Activated T-cell treated with anti-CD3 and anti-CD28 coated beads, Interleukin-2, amount 50 U/mL, for 1 hour (primary cell): ENCODE measurements at regions not wholly inside any gene's neighbourhood (a gene's known extent, or its start where the extent isn't known, plus 50 kb on each side); places are given as distances from the start of the nearest gene placed in this dataset.
"Not testable (repeated sequence)": the region's sequence is repeated elsewhere in the genome, so short reads cannot be mapped to it uniquely, and the experiment has no call there.

ENCODE experiments used
- DNase-seq: peaks from one replicate; pipeline ENCODE4 v3.0.0-alpha.2; 2020

DNA sequence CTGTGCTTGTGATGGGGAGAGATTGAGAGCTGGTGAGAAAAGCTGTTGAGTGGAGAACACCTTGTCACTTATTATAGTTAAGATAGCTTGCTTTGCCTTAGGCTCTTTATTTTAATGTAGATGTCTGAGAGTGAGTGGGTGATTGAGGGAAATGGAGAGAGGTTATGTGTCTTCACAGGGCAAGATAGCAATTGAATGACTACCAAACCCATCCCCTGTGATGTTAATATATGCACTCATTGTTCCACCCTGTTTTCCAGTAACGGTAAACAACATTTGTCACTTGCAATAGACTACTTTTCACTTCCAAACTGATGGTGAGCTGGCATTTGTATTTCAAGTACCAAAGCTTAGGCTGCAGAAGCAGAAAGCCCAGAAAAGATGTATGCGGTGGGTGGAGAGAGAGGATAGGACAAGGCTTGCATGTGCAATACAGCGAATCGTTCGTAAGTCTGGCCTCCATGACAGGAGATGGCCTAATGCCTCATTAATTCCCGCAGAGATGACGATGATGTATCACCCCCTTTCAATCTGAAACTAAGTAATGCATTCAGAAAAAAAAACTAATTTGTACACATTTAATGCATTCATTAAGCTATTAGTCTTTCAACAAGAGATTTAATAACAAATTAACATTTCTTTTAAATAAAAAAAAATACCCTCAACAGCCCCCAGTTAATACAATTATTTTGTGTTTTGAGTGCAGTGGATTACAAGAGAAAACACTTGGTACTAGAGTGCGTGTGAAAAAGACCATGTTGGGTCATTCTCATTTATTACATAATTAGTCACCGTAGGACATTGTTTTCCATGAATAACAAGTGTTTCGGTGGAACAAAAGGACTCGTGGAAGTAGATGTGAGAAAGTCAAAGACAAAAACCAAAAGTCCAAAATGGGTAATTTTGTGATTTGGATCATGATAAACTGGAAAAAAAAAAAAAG lies 699.0 kb downstream of the BRINP1 start:
- DNase-seq, result no peak

DNA sequence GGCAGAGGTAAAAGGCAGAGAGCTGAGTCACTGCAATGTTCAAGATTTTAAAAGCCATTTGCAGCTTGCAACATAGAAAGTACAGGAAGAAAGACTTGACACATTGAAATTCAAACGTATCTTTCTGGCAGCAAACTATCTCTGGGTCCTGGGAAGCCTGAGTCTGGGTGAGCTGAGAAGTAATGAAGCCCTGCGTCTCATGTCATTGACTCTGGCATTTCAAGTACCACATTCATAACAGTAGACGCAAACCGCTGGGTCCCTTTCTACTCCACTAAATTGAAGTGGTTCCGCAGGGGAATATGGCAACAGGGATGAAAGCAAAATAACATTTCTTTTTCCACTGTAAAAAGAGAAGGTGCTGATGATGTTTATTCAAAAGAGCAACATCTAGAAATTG lies 694.3 kb downstream of the BRINP1 start:
- DNase-seq, result no peak

DNA sequence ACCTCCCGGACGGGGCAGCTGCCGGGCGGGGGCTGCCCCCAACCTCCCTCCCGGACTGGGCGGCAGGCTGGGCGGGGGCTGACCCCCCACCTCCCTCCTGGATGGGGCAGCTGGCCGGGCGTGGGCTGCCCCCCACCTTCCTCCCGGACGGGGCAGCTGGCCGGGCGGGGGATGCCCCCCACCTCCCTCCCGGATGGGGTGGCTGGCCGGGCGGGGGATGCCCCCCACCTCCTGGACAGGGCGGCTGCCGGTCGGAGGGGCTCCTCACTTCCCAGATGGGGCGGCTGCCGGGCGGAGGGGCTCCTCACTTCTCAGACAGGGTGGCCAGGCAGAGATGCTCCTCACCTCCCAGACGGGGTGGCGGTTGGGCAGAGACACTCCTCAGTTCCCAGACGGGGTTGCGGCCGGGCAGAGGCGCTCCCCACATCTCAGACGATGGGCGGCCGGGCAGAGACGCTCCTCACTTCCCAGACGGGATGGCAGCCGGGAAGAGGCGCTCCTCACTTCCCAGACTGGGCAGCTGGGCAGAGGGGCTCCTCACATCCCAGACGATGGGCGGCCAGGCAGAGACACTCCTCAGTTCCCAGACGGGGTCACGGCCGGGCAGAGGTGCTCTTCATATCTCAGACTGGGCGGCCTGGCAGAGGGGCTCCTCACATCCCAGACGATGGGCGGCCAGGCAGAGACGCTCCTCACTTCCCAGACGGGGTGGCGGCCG lies 691.1 kb downstream of the BRINP1 start:
- DNase-seq, result not testable (repeated sequence)

DNA sequence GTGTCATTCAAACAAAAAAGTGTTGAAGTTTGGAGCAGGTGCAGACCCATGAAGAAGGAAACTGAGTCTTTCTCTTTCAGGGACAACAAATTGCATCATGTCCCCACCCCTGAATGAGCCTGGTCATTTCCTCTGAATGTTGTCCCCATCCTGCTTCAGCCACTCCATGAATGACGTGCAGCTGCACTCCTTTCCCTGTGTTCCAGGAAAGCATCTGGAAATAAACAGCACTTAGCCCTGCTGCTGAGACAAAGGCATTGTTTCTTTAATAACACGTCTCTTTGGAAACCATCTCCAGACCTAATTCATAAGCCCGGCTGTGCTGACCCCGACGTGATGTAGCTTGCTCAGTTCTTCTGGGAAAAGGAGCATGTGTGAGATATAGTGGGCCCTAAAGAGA lies 682.3 kb downstream of the BRINP1 start:
- DNase-seq, result no peak

DNA sequence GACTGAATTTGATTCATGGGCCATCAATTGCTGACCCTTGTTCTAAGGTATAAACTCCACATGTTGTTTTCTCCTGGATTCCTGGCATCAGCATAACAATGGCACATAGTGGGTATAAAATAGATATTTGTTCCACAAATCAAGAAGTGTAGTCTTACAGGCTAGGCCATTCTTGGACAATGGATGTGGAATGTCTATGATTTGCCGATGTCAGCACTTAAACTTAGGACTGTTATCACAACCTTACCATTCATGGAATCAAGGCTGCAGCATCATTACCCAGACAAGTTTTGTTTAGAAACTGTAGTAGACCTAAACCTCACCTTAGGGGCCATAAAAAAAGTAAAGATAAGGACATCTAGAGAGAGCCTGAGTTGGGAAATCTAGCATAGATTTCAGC lies 680.0 kb downstream of the BRINP1 start:
- DNase-seq, result no peak

DNA sequence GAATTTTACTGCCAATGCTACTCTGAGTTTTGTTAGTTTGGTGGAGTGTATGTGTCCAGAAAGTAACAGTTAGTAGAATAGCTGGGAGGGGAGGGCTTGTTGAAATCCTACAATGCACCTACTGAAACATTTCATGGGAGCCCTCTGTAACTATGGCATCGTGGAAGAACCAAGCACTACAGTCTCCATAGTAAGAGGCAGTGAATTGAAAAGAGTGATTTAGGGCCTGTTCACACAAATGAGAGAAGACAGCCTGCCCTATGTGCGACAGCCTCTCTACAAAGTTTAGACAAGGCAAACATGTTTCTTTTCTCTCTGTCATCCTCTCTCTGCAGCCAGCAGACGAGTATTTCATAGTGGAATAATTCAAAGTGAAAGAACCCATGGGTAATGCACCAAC lies 676.6 kb downstream of the BRINP1 start:
- DNase-seq, result no peak

DNA sequence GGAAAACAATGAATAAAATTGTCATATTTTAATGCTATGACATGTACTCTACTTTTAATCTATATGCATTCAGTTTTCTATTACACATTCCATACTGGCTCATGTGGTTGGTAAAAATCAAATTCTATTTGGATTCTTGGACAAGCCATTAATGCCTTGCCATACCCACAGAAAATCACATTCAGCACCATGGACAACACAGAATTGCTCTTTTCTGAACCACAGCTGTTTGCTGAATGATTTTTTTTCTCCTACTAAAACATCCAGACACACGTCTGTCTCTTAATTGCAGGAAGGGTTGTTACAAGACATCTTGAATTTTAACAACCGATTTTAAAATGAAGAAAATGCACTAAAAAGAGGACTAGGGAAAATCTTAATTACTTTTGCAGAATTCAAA lies 675.6 kb downstream of the BRINP1 start:
- no peak for DNase-seq

DNA sequence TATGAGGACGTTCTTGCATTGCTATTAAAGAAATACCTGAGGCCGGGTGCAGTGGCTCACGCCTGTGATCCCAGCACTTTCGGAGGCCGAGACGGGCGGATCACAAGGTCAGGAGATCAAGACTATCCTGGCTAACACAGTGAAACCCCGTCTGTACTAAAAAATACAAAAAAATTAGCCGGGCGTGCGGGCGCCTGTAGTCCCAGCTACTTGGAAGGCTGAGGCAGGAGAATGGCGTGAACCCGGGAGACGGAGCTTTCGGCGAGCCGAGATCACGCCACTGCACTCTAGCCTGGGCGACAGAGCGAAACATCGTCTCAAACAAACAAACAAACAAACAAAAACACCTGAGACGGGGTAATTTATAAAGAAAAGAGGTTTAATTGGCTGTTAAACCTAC lies 674.0 kb downstream of the BRINP1 start:
- not testable (repeated sequence) for DNase-seq

DNA sequence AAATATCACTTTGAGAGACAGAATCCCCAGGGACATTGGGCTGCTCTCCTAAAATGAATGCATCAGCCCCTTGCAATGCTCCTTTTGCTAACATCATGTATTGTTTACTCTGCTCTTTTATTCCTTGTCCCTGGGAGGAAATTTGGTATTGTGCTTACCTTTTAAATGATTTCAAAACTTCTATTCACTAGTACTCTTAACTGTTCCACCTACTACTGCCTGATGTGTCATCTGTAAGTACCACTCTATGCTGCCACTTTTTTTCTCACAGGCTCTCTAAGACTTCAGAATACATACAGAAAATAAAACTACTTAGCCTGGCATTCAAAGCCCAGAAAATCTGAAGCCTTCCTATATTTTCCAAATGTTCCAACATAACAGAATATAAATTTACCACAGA lies 667.2 kb downstream of the BRINP1 start:
- DNase-seq, result no peak

DNA sequence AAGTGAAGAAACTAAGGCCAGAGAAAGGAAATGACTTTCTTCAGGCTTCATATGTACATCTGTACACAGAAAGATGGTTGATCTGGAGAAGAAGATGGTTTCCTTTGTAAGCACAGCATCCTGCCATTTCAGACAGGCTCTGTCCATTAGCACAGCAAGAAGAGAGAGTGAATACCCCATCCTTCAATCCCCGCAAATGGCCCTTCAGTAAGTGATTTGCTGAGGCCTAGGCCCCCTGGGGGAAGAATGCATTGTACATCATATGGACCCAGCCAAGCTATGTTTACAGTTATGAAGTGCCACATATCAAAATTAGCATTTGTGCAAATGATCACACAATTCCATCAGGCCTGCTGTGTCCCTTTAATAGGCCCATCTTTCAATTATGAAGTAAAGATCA lies 657.4 kb downstream of the BRINP1 start:
- DNase-seq, result no peak

DNA sequence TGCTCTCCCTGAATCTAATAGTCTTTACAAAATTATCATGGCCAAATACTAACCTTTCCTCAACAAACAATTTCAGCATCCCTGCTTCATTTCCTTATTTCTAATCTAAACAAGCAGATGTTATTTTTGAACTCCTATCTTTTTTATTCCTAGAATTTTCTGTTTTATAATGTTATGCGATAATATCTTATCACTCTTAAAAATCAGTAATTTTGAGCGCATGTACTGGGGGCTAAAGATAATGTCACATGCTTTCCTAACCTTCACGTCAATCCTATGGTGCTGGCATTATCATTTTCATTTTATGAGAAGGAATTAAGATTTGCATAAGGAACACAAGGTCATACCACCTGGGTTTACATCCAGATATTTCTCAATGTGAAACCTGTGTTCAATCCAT lies 648.0 kb downstream of the BRINP1 start:
- no peak for DNase-seq

DNA sequence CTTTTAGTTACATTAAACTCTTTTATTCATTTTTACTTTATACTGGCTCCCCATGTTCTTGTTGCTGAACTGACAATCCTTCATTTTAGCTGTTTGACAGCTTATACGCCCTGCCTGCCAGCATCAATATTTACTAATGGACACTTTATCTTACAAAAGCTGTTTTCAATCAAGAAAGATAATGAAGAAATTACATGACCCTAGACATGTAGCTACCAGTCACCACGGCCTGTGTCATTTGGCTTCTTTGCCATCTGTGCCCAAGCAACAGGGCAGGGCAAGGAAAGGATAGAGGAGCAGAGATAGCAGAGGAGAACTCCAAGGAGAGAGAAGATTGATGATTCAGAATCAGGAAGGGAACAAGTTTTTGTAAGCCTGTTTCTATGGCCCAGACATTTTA lies 647.3 kb downstream of the BRINP1 start:
- DNase-seq, result no peak

DNA sequence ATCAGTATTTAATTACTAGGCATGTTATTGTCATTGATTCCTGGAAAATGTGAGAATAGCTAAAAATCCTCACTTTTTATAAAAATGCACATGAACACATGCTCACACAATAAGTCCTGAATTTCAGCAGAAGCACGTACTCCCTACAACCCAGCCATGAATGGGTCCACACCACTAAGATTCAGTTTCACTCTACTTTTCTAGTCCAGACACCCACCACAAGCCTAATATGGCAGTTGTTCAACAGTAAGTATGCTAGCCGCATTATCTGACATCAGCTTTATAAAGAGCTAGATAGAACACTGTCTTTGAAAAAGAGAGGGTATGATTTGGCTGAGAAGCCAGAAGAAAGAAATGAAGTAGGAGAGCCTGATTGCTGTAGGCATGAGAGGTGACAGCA lies 639.3 kb downstream of the BRINP1 start:
- no peak for DNase-seq

DNA sequence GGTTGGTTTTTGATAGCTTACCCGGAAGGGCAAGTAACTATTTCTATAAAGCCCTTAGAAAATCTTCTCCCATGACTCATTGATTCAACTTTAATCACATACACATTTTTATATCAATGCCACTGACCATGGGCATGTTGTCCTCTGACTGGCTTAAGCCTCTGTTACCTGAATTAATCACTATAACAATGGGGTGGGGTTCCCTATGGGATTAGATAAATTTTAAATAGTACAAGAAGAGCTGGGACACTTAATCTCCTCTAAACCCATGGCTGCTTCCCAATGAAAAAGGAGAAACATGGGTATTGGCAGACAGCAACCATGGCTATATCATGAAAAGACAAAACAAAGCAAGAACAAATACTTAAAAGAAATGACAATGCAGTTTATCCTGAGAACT lies 636.2 kb downstream of the BRINP1 start:
- no peak for DNase-seq

DNA sequence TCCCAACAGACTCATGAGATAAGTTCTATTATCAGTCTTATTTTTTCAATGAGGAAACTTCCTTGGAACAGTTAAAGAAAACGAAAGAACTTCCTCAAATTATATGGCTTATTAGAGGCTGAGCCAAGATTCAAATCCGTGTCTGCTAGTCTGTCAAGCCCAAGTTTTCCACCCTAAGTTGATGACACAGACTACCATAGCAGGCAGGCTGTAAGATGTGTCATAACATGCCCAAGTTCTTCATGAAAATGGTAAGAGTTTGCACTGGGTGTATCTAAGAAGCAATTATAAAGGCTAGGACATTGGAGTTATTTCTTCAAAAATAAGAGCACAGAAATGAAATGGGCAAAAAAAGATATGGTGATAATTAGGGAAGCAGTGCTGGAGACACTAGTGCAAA lies 634.5 kb downstream of the BRINP1 start:
- DNase-seq, result no peak

DNA sequence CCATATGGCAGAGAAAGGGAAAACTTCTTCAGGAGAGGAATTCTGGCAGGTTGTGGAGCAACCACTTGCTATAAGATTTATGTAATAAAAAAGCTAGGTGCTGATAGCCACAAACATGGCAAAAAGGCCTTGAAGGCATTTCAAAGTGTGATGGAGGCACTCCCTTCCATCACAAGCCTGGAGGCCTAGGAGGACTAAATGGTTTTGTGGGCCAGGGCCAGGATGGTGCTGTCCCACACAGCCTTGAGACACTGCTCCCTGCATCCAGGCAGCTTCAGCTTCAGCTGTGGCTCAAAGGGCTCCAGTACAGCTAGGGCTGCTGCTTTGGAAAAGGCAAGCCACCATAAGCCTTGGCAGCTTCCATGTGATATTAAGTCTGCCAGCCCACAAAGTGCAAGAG lies 632.8 kb downstream of the BRINP1 start:
- no peak for DNase-seq

DNA sequence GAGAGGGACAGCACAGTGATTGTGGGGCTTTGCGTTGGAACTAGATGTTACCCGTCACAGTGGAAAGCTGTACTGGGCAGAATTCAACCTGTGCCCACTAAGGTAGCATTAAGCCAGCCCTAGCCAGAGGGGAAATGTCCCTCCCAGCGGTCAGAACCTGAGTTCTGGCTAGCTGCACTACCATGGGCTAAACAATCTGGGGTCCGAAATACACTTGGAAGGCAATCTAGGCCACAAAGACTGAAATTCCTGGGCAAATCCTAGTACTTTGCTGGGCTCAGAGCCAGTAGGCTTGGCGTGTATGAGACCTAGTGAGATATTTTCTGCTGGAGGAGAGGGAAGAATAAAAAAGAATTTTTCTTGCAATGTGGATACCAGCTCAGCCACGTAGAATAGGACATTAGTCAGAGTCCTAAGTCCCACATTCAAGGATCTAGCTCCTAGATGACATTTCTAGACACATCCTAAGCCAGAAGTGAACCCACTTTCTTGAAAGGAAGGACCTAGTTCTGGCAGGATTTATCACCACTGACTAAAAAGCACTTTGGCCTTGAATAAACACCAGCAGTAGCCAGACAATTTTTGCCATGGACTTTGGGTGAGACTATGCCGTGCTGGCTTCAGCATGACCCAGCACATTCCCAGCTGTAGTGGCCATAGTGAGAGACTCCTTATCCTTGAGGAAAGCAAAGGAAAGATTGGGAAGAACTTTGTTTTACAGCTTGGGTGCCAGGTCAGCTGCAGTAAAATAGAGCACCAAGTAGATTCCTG lies 618.0 kb downstream of the BRINP1 start:
- no peak for DNase-seq

DNA sequence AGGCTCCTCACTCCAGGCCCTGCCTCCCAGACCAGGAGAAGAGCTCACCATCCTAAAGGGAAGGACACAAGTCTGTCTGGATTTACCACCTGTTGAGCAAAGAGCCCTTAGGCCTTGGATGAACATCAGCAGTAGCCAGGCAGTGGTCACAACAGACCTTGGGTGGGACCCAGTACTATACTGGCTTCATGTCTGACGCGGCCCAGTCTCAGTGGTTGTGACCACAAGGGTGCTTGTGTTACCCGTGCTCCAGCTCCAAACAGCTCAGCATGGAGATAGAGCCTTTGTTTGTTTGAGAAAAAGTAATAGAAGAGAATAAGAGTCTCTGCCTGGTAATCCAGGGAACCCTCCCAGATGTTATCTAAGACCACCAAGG lies 617.4 kb downstream of the BRINP1 start:
- no peak for DNase-seq

DNA sequence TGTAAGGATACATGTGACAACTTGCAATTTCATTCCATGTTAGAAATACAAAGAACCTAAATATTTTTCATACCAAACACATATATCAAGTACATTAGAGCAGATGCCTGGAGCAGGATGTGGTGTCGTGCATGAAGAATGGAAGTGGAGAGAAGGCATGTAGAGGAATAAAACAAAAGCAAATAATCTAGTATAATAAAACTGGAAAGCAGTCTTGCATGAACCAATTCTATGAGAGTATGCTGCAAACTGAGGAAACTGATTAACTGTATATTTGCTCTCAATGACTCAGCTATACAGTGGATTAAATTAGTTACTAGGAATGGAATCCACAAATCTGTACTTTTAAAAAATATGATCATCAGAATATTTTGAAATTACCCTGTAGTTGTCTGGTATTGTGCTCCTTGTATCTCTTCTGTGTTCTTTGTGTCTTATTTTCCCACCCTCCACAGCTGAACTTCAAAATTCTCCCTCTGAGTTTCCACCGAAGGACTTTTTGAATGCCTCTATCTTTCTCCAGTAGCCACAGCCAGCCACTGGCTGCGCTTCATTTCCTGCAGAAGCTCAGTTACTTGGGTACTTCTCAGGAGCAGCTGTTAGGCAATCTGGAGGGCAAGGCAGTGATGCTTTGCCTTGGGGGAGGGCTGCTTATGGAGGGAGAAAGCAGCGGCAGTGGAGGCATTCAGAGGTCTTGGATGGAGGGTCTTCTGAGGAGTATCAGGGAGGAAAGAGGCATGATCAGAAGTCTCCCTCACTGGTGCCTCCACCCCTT lies 608.0 kb downstream of the BRINP1 start:
- no peak for DNase-seq

DNA sequence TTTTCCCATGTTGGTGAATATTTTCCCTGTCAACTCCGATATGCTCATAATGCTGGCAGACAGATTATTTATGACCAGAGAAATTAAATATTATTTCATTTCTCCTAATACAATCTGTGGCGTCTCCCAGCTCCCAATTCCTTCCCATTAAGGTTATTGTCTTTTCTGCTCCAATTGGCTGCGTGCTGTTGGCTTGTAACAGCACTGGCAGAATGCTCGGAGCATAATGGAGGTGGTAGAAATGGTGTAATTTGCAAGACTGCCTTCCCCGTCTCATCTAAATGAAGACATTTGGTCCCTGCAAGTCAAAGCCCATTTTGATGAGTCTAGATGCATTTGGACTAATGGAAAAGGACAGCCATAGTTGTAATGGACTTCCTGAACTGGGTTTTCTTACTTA lies 601.7 kb downstream of the BRINP1 start:
- no peak for DNase-seq

DNA sequence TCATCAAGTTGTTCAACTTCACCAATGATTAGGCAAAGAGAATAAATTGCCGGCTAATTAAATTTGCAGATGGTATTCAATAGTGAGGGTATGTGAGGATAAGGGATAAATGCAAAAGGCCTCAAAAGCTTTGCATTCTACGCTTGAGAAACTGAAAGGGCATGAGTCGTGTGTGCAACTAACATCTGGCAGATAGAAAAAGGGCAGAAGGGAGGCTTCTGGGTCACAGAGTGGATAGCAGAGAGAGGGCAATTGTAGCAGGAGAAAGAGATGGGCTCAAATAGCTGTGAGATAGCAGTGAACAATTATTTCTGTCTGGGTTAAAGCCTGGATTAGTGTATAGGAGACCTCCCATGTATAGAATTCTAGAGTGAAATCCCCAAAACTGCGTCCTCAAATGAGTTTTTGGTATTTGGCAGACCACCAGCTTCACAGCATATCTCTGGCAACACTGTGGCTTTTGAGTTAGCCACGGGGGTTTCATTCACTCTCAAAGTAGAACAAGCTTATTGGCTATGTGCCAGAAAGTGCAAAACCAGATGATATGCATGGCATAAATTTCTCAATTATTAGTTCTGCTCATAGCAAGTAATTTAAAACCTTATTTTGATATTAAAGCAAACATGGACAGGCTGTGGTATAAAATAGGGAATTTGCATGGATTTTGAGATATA lies 586.3 kb downstream of the BRINP1 start:
- no peak for DNase-seq

DNA sequence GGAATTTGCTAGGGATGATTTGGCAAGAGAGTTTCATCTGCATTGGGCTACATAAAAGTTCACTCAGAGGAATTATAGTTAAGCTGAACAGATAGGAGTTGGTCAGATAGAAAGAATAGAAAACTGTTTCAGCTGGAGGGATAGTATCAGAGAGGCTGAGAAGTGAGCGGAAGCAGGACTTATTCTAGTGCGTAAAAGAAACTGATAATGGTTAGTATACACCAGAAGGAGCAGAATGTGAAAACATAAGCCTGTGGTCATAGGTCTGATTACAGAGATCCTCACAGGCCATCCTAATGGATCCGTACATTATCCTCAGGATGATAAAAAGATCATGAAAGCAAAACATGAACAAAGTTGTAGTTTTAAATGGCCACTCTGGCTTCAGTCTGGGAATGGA lies 585.2 kb downstream of the BRINP1 start:
- DNase-seq, result no peak
